HEK293 (cell line): ENCODE measurements at regions not wholly inside any gene's neighbourhood (a gene's known extent, or its start where the extent isn't known, plus 50 kb on each side); places are given as distances from the start of the nearest gene placed in this dataset.

ENCODE experiments used
- CTCF ChIA-PET: fragments of 350-600 bp; formaldehyde crosslinking; extraction: SDS; loops from one replicate; lab custom pipeline; 2021; ENCODE audit warnings: antibody characterized with exemption; lab: Yijun Ruan, JAX
- POLR2A ChIA-PET: fragments of 300-600 bp; formaldehyde crosslinking; extraction: SDS; loops from one replicate; lab custom pipeline; 2020; ENCODE audit warnings: antibody characterized with exemption, inconsistent platforms; lab: Yijun Ruan, JAX
- H3K27ac ChIP-seq: fragments of 200-500 bp; sonication (Bioruptor generic); 2 replicates; pipeline ENCODE4 v1.5.1; 2014; ENCODE audit warnings: low read depth, low read length, control low read depth, inconsistent platforms; ENCODE audit errors: extremely low read depth
- H3K36me3 ChIP-seq, 2 experiments: fragments of 200-500 bp in 1 of 2; sonication (Bioruptor generic) in 1 of 2; 1 replicate in 1 of 2; 2 replicates in 1 of 2; pipeline ENCODE4 v1.5.1; 2014 to 2017; ENCODE audit warnings: inconsistent platforms in 2 of 2, low read length in 2 of 2; ENCODE audit not compliant: control insufficient read depth in 2 of 2, insufficient read depth in 1 of 2
- H3K4me1 ChIP-seq: fragments of 200-500 bp; sonication (Bioruptor generic); 2 replicates; pipeline ENCODE4 v1.5.1; 2014; ENCODE audit warnings: mild to moderate bottlenecking, low read length, inconsistent platforms; ENCODE audit not compliant: control insufficient read depth, insufficient read depth
- H3K4me3 ChIP-seq: 2 replicates; pipeline ENCODE4 v1.5.1; 2011; ENCODE audit warnings: low read depth, mild to moderate bottlenecking, control low read depth, low read length, moderate library complexity
- H3K9me3 ChIP-seq: fragments of 200-500 bp; sonication (Bioruptor generic); 2 replicates; pipeline ENCODE4 v1.5.1; 2014; ENCODE audit warnings: low read depth, low read length, inconsistent platforms; ENCODE audit not compliant: control insufficient read depth, insufficient read depth
- GFI1B ChIP-seq: fragments of 450-650 bp; formaldehyde crosslinking; IDR thresholded peaks from 2 replicates; pipeline ENCODE4 v1.5.1; 2016; ENCODE audit warnings: missing biosample characterization, missing genetic modification characterization
- GLI4 ChIP-seq: fragments of 450-650 bp; formaldehyde crosslinking; IDR thresholded peaks from 2 replicates; pipeline ENCODE4 v1.5.1; 2016; ENCODE audit warnings: missing biosample characterization, missing genetic modification characterization
- GLIS2 ChIP-seq: fragments of 450-650 bp; formaldehyde crosslinking; IDR thresholded peaks from 2 replicates; pipeline ENCODE4 v1.5.1; 2016; ENCODE audit warnings: missing biosample characterization, missing genetic modification characterization
- HOXC10 ChIP-seq: sonication (generic); formaldehyde crosslinking; IDR thresholded peaks from 2 replicates; pipeline ENCODE4 v1.8.1; 2023; ENCODE audit warnings: mild to moderate bottlenecking, missing genetic modification reagents
- KLF10 ChIP-seq: fragments of 450-650 bp; IDR thresholded peaks from 2 replicates; pipeline ENCODE4 v1.5.1; 2018; ENCODE audit warnings: missing biosample characterization, mild to moderate bottlenecking, missing genetic modification characterization
- MYNN ChIP-seq: fragments of 450-650 bp; formaldehyde crosslinking; IDR thresholded peaks from 2 replicates; pipeline ENCODE4 v1.5.1; 2016; ENCODE audit warnings: missing biosample characterization, missing genetic modification characterization, borderline replicate concordance
- REPIN1 ChIP-seq: fragments of 450-650 bp; formaldehyde crosslinking; IDR thresholded peaks from 2 replicates; pipeline ENCODE4 v1.5.1; 2017; ENCODE audit warnings: missing biosample characterization, missing genetic modification characterization, low read depth
- SALL2 ChIP-seq: fragments of 450-650 bp; formaldehyde crosslinking; IDR thresholded peaks from 2 replicates; pipeline ENCODE4 v1.5.0; 2017; ENCODE audit warnings: missing biosample characterization, mild to moderate bottlenecking, missing genetic modification characterization, borderline replicate concordance
- ZNF16 ChIP-seq: fragments of 450-650 bp; formaldehyde crosslinking; IDR thresholded peaks from 2 replicates; pipeline ENCODE4 v1.5.1; 2016; ENCODE audit warnings: low read depth, missing biosample characterization, missing genetic modification characterization
- ZNF248 ChIP-seq: fragments of 450-650 bp; formaldehyde crosslinking; IDR thresholded peaks from 2 replicates; pipeline ENCODE4 v1.5.1; 2017; ENCODE audit warnings: missing biosample characterization, missing genetic modification characterization
- ZNF292 ChIP-seq: fragments of 450-650 bp; formaldehyde crosslinking; IDR thresholded peaks from 2 replicates; pipeline ENCODE4 v1.5.1; 2016; ENCODE audit warnings: low read depth, missing biosample characterization, missing genetic modification characterization, borderline replicate concordance
- ZNF341 ChIP-seq: fragments of 450-650 bp; formaldehyde crosslinking; IDR thresholded peaks from 2 replicates; pipeline ENCODE4; 2016; ENCODE audit warnings: low read depth, missing biosample characterization, missing genetic modification characterization
- ZNF366 ChIP-seq: fragments of 450-650 bp; formaldehyde crosslinking; conservative IDR thresholded peaks from 2 replicates; pipeline ENCODE4 v1.5.1; 2016; ENCODE audit warnings: missing biosample characterization, missing genetic modification characterization
- ZNF416 ChIP-seq: fragments of 450-650 bp; formaldehyde crosslinking; IDR thresholded peaks from 2 replicates; pipeline ENCODE4 v1.5.1; 2016; ENCODE audit warnings: missing biosample characterization, missing genetic modification characterization
- ZNF473 ChIP-seq: fragments of 450-650 bp; formaldehyde crosslinking; IDR thresholded peaks from 2 replicates; pipeline ENCODE4 v1.5.1; 2017; ENCODE audit warnings: missing biosample characterization, missing genetic modification characterization
- ZNF501 ChIP-seq: fragments of 450-650 bp; formaldehyde crosslinking; IDR thresholded peaks from 2 replicates; pipeline ENCODE4 v1.5.1; 2016; ENCODE audit warnings: missing biosample characterization, missing genetic modification characterization
- ZNF521 ChIP-seq: fragments of 450-650 bp; formaldehyde crosslinking; IDR thresholded peaks from 2 replicates; pipeline ENCODE4 v1.5.1; 2017; ENCODE audit warnings: missing biosample characterization, mild to moderate bottlenecking, missing genetic modification characterization
- ZNF548 ChIP-seq: fragments of 450-650 bp; formaldehyde crosslinking; IDR thresholded peaks from 2 replicates; pipeline ENCODE4 v1.5.1; 2016; ENCODE audit warnings: missing biosample characterization, missing genetic modification characterization
- ZNF549 ChIP-seq: fragments of 450-650 bp; IDR thresholded peaks from 2 replicates; pipeline ENCODE4 v1.5.1; 2018; ENCODE audit warnings: missing biosample characterization, missing genetic modification characterization, mild to moderate bottlenecking, inconsistent platforms, moderate library complexity
- ZNF558 ChIP-seq: fragments of 450-650 bp; formaldehyde crosslinking; IDR thresholded peaks from 2 replicates; pipeline ENCODE4 v1.5.1; 2016; ENCODE audit warnings: missing biosample characterization, missing genetic modification characterization
- ZNF585B ChIP-seq: fragments of 450-650 bp; formaldehyde crosslinking; IDR thresholded peaks from 2 replicates; pipeline ENCODE4 v1.5.1; 2016; ENCODE audit warnings: missing biosample characterization, missing genetic modification characterization
- ZNF629 ChIP-seq: fragments of 450-650 bp; formaldehyde crosslinking; IDR thresholded peaks from 2 replicates; pipeline ENCODE4 v1.5.1; 2017; ENCODE audit warnings: missing biosample characterization, missing genetic modification characterization
- ZNF670 ChIP-seq: fragments of 450-650 bp; formaldehyde crosslinking; IDR thresholded peaks from 2 replicates; pipeline ENCODE4 v1.5.1; 2016; ENCODE audit warnings: missing biosample characterization, missing genetic modification characterization, low read depth
- ZNF677 ChIP-seq: fragments of 450-650 bp; IDR thresholded peaks from 2 replicates; pipeline ENCODE4 v1.5.0; 2018; ENCODE audit warnings: missing biosample characterization, mild to moderate bottlenecking, missing genetic modification characterization, moderate library complexity
- ZNF776 ChIP-seq: fragments of 450-650 bp; formaldehyde crosslinking; IDR thresholded peaks from 2 replicates; pipeline ENCODE4 v1.5.0; 2017; ENCODE audit warnings: missing biosample characterization, missing genetic modification characterization, borderline replicate concordance
- ZSCAN16 ChIP-seq: fragments of 450-650 bp; formaldehyde crosslinking; IDR thresholded peaks from 2 replicates; pipeline ENCODE4 v1.5.1; 2016; ENCODE audit warnings: missing biosample characterization, missing genetic modification characterization
- TF ChIP-seq, protein P1 (sequence below): fragments of 450-650 bp; formaldehyde crosslinking; IDR thresholded peaks from 2 replicates; pipeline ENCODE4 v1.5.0; 2017; ENCODE audit warnings: missing biosample characterization, missing genetic modification characterization, borderline replicate concordance
- TF ChIP-seq, protein P2 (sequence below): fragments of 450-650 bp; formaldehyde crosslinking; IDR thresholded peaks from 2 replicates; pipeline ENCODE4 v1.5.1; 2016; ENCODE audit warnings: missing biosample characterization, missing genetic modification characterization
- TF ChIP-seq, protein P3 (sequence below): IDR thresholded peaks from 2 replicates; pipeline ENCODE4 v1.6.1; 2011; ENCODE audit warnings: mild to moderate bottlenecking, low read depth, low read length, borderline replicate concordance
- TF ChIP-seq, protein P4 (sequence below): fragments of 450-650 bp; formaldehyde crosslinking; IDR thresholded peaks from 2 replicates; pipeline ENCODE4 v1.5.1; 2017; ENCODE audit warnings: missing biosample characterization, missing genetic modification characterization
- TF ChIP-seq, protein P5 (sequence below): fragments of 450-650 bp; formaldehyde crosslinking; IDR thresholded peaks from 2 replicates; pipeline ENCODE4 v1.5.1; 2016; ENCODE audit warnings: missing biosample characterization, missing genetic modification characterization

DNA sequence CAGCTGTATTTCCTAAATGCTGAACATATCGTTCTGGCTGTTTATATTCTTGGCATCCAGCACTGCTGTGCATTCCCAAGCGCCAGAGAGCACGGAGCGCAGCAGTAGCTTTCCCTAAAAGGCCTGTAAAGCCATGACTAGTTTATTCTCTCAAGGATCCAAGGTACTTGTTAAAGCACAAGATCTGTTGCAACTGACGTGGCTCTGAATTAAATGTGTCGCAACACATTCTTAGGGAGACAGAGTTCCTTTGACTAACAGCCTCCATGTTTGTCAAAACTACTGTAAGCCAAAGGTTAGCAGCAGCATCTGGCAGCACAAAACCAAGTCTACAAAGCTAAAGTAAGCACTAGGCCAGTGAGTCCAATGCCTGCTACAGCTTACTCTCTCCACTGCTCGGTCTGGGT is 188.6 kb upstream of the FN1 start (continued):
- TF ChIP-seq ZNF776 (tag by site-specific recombination) (no peak), ZNF549 (tag by site-specific recombination) (no peak)

DNA sequence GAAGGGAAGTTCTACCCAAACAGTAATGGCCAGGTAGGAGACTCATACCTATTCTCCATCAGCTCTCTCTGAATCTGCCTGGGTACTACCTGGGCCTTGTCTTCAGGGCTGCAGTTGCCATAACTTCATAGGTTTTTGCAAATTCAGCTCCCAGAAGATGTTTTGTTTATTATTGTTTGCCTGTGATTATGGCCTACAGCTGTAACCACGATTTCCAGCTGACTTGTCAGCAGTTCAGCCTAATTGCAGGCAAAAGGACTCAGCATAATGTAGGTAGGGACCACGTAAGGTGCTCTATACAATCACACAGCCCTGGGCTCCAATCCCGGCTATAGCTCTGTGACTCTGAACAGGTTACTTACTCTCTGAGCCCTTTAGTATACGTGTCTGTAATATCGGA is 187.0 kb upstream of the FN1 start:
- H3K4me1 ChIP-seq = peaks cover 13% of the 10 kb centered on the region
- CTCF ChIA-PET = interaction anchor here (1.0 kb wide), 1 partner anchor 168 kb away, joined by 3 read pairs; no protein-coding TSS in a partner anchor

DNA sequence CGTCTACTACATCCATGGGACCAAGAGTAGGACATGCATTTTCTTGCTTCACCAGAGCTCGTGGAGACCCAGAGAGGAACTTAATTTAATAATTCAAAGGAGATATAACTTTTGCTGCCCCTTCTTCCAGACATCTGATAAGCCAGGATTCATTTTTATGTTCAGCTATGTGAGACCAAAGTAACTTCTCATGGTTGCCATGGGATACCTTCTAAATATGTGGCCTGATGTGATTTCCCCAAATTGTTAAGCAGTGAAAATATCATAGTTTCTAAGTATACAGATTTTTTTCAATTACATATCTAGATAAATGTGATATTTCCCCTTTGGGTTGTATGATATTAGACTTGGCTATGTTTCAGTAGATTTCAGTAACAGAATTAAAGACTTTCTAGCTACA is 185.5 kb upstream of the FN1 start:
- Histone ChIP-seq H3K4me1 (peaks cover 13% of the 10 kb centered on the region), H3K27ac (no peak overlapping the region), H3K36me3 (no peaks in the 10 kb centered on the region), H3K9me3 (no peaks in the 10 kb centered on the region), H3K4me3 (no peak overlapping the region)
- POLR2A ChIA-PET = no interaction called here
- CTCF ChIA-PET = no interaction called here
- TF ChIP-seq, protein P1, sequence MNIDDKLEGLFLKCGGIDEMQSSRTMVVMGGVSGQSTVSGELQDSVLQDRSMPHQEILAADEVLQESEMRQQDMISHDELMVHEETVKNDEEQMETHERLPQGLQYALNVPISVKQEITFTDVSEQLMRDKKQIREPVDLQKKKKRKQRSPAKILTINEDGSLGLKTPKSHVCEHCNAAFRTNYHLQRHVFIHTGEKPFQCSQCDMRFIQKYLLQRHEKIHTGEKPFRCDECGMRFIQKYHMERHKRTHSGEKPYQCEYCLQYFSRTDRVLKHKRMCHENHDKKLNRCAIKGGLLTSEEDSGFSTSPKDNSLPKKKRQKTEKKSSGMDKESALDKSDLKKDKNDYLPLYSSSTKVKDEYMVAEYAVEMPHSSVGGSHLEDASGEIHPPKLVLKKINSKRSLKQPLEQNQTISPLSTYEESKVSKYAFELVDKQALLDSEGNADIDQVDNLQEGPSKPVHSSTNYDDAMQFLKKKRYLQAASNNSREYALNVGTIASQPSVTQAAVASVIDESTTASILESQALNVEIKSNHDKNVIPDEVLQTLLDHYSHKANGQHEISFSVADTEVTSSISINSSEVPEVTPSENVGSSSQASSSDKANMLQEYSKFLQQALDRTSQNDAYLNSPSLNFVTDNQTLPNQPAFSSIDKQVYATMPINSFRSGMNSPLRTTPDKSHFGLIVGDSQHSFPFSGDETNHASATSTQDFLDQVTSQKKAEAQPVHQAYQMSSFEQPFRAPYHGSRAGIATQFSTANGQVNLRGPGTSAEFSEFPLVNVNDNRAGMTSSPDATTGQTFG (tag by site-specific recombination) = no peak
- TF ChIP-seq SALL2 (tag by site-specific recombination) = no peak
- TF ChIP-seq, protein P2, sequence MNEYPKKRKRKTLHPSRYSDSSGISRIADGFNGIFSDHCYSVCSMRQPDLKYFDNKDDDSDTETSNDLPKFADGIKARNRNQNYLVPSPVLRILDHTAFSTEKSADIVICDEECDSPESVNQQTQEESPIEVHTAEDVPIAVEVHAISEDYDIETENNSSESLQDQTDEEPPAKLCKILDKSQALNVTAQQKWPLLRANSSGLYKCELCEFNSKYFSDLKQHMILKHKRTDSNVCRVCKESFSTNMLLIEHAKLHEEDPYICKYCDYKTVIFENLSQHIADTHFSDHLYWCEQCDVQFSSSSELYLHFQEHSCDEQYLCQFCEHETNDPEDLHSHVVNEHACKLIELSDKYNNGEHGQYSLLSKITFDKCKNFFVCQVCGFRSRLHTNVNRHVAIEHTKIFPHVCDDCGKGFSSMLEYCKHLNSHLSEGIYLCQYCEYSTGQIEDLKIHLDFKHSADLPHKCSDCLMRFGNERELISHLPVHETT = no peak
- TF ChIP-seq ZNF416 (tag by site-specific recombination) = no peak
- no peak for TF ChIP-seq ZNF521 (tag by site-specific recombination)
- no peak for TF ChIP-seq ZNF501
- no peak for TF ChIP-seq ZNF292 (tag by site-specific recombination)
- TF ChIP-seq HOXC10 (CRISPR knock-in tag) = no peak
- TF ChIP-seq ZNF341 = no peak
- no peak for TF ChIP-seq ZNF585B (tag by site-specific recombination)
- no peak for TF ChIP-seq GFI1B (tag by site-specific recombination)
- TF ChIP-seq ZNF473 (tag by site-specific recombination) = no peak
- TF ChIP-seq REPIN1 = no peak
- TF ChIP-seq ZNF16 (tag by site-specific recombination) = no peak
- TF ChIP-seq, protein P3, sequence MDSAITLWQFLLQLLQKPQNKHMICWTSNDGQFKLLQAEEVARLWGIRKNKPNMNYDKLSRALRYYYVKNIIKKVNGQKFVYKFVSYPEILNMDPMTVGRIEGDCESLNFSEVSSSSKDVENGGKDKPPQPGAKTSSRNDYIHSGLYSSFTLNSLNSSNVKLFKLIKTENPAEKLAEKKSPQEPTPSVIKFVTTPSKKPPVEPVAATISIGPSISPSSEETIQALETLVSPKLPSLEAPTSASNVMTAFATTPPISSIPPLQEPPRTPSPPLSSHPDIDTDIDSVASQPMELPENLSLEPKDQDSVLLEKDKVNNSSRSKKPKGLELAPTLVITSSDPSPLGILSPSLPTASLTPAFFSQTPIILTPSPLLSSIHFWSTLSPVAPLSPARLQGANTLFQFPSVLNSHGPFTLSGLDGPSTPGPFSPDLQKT = no peak

More for the DNA sequence above, 187.0 kb upstream of the FN1 start:
- POLR2A ChIA-PET = no interaction called here
- H3K9me3 ChIP-seq = no peaks in the 10 kb centered on the region
- H3K4me3 ChIP-seq = no peak overlapping the region
- H3K36me3 ChIP-seq = no peaks in the 10 kb centered on the region
- TF ChIP-seq GLIS2 (no peak), ZNF366 (no peak), ZSCAN16 (tag by site-specific recombination) (no peak), ZNF629 (tag by site-specific recombination) (no peak), ZNF248 (no peak), GLI4 (tag by site-specific recombination) (no peak), KLF10 (tag by site-specific recombination) (no peak), ZNF677 (tag by site-specific recombination) (no peak), ZNF670 (tag by site-specific recombination) (no peak), MYNN (tag by site-specific recombination) (no peak), ZNF558 (tag by site-specific recombination) (no peak), ZNF548 (tag by site-specific recombination) (no peak)
- TF ChIP-seq, protein P4, sequence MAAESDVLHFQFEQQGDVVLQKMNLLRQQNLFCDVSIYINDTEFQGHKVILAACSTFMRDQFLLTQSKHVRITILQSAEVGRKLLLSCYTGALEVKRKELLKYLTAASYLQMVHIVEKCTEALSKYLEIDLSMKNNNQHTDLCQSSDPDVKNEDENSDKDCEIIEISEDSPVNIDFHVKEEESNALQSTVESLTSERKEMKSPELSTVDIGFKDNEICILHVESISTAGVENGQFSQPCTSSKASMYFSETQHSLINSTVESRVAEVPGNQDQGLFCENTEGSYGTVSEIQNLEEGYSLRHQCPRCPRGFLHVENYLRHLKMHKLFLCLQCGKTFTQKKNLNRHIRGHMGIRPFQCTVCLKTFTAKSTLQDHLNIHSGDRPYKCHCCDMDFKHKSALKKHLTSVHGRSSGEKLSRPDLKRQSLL (tag by site-specific recombination) = no peak
- TF ChIP-seq, protein P5, sequence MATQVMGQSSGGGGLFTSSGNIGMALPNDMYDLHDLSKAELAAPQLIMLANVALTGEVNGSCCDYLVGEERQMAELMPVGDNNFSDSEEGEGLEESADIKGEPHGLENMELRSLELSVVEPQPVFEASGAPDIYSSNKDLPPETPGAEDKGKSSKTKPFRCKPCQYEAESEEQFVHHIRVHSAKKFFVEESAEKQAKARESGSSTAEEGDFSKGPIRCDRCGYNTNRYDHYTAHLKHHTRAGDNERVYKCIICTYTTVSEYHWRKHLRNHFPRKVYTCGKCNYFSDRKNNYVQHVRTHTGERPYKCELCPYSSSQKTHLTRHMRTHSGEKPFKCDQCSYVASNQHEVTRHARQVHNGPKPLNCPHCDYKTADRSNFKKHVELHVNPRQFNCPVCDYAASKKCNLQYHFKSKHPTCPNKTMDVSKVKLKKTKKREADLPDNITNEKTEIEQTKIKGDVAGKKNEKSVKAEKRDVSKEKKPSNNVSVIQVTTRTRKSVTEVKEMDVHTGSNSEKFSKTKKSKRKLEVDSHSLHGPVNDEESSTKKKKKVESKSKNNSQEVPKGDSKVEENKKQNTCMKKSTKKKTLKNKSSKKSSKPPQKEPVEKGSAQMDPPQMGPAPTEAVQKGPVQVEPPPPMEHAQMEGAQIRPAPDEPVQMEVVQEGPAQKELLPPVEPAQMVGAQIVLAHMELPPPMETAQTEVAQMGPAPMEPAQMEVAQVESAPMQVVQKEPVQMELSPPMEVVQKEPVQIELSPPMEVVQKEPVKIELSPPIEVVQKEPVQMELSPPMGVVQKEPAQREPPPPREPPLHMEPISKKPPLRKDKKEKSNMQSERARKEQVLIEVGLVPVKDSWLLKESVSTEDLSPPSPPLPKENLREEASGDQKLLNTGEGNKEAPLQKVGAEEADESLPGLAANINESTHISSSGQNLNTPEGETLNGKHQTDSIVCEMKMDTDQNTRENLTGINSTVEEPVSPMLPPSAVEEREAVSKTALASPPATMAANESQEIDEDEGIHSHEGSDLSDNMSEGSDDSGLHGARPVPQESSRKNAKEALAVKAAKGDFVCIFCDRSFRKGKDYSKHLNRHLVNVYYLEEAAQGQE (tag by site-specific recombination) = no peak
- no peak overlapping the region for H3K27ac ChIP-seq
